ENCODE measurements at regions not wholly inside any gene's neighbourhood (a gene's known extent, or its start where the extent isn't known, plus 50 kb on each side); places are given as distances from the start of the nearest gene placed in this dataset.
A peak's percentile ranks its signal among the peaks of the same experiment; 100 is the strongest.
"Not testable (repeated sequence)": the region's sequence is repeated elsewhere in the genome, so short reads cannot be mapped to it uniquely, and the experiment has no call there.

DNA sequence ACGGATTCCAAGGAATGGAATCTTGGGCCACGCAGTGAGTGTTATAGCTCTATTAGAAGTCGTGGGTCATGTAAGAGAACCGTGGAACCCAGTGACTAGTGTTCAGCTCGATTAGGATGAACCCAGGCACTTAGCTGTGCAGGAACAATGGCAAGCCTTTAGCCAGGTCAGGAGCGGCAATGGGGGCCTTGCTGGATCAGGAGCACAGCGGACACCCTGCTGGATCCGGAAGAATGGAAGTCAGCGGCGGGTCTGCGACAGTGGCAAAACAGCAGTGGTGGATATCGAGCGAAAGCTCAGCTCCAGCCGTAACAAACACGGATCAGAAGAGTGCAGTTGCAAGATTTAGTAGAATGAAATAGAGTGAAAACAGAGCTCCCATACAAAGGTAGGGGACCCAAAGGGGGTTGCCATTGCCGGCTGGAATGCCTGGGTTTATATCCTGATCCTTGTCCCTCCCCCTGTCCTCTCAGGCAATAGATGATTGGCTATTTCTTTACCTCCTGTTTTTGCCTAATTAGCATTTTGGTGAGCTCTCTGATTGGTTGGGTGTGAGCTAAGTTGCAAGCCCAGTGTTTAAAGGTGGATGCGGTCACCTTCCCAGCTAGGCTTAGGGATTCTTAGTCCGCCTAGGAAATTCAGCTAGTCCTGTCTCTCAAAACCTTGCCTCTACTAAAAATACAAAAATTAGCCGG, 618.3 kb upstream of the CBLB start:
- not testable (repeated sequence) for DNase-seq

DNA sequence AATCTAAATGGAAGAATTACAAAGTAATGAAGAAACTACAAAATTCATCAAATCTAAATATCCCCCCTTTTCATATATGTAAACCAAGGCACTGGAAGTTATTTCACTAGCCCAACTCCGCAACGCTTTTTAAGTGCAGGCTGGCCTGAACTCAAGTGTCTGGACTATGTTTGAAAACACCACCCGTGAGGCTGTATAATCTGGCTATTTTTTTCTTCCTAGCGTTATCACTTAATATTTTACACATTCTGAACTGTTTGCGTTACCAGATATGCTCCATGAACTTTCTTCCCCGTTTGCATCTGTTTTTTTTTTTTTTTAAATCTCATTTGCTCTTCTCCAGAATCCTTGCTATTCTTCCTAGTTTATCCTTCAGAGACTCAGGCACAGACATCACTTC, 619.5 kb upstream of the CBLB start:
- DNase-seq: no peak

DNA sequence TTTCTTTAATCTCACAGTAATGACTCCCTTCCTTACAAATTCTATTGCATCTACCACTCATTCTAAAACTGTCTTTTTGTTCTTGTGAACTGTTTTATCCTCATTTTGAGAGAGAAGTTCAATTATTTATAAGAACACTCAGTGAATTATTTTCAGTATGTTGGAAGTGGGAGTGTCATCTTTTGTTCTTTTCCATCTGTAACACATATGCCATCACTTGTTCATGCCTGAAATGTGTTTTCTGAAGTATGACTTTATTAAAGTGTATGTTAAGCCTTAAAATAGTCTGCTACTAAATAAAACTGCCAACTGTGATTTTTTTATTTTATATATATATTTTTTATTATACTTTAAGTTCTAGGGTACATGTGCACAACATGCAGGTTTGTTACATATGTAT, 623.0 kb upstream of the CBLB start:
- no peak for DNase-seq

DNA sequence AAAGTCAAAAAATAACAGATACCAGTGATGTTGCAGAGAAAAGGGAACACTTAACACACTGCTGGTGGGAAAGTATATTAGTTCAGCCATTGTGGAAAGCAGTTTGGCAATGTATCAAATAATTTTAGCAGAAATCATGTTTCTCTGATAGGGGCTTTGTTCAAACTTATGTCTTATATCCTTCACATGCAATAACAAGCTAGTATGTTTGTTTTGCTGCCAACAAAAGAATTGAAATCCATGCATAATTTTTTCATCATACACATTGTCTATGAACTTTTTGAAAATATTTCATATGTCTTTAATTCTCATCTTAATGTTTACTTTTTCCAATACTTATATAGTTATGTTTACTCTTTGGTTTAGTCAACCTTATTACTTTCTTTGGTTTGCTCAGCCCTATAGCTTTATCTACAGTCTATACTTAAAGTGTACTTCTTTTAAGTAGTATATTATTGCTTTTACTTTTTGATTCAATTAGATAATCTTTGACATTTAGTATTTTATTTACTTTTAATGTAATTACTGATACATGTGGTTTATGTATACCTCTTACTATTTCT, 639.6 kb upstream of the CBLB start:
- DNase-seq: no peak

DNA sequence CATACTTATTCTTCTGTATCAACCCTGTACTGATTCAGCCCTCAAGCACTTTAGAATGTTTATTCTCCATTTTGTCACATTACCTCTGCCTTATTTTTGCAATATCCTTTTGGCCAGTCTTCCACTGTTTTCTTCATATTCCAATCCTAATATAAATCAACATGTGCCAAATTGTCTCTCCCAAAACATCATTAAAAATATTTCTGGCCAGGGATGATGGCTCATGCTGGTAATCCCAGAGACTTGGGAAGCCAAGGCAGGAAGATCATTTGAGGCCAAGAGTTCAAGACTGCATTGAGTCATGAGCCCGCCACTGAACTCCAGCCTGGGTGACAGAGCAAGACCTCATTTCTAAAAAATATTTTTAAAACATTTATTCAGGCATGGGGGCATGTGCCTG, 641.4 kb upstream of the CBLB start:
- DNase-seq: no peak

DNA sequence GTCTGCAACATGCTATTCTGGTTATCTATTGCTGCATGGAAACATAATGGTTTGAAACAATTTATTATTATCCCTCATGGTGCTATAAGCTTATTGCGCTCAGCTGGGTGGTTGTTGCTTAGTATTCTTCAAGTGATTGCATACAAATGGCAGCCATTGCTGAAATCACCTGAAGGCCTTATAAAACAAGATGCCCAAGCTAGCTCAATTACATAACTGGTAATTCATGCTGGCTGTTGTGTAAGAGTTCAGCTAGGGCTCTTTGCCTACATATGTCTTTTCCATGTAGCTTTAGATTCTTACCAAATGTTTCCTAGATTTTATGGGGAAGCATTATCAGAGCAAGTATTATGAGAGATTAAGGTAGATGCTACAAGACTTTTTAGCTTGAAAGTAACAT, 644.0 kb upstream of the CBLB start:
- no peak for DNase-seq

DNA sequence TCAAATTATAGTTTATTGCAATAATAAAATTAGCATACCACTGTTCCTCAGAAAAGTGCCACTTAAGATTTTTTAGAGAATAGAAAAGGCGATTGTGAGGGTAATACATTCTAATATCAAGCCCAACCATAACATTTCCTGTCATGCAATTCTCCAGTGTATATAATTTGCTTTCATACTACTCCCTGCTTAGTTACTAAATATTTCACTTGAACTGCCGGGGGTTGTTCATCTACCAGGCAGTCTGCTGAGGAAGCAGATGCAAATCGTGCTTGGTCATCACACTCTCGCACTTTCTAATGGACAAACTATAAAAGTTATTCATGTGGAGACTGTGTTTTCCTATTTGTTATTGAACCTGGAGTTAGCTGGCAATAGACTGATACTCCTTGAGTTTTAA, 645.6 kb upstream of the CBLB start:
- DNase-seq: no peak

DNA sequence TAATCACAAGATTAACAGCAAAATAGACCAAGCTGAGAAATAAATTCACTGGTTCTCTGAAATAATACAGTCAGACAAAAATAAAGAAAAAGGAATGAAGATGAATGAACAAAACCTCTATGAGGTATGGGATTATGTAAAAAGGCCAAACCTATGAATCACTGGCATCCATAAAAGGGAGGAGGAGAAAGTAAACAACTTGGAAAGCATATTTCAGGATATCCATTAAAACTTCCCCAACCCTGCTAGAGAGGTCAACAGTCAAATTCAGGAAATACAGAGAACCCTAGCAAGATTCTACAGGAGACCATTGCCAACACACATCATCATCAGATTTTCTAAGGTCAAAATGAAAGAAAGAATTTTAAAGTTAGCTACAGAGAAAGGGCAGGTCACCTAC, 649.7 kb upstream of the CBLB start:
- no peak for DNase-seq

DNA sequence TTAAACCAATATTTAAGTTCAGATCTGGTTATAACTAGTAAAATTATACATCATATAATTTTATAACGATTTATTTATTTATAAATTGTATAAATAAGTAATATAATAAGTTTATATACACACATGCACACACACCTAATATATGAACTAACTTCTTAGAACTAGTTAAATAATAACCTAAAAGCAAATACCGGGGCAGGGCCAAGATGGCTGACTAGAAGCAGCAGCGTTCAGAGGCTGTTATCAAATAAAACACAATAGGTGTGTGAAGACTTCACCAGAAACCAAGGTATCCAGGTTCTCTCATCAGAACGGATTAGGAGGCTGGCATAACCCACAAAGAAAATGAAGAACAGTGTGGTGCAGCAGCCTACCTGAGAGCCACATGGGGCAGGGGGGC, 653.6 kb upstream of the CBLB start:
- no peak for DNase-seq

DNA sequence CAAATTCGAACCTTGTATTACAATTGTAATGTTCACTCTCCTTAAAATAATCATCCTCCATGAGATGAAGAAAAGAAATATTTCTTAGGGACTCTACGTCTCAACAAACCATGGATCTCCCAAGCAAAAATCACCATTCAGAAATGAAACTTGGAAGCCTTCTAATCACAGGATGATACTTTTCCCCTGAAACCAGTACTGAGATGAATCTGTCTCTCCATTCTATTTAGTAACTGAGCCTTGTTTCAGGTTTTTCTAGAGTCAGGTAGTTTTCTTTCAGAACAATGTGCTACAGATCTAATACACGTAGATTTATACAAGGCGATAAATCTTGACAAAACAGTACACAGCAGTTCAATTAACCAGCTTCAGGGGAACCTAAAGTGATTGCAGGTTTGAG, 660.1 kb upstream of the CBLB start:
- DNase-seq: no peak

DNA sequence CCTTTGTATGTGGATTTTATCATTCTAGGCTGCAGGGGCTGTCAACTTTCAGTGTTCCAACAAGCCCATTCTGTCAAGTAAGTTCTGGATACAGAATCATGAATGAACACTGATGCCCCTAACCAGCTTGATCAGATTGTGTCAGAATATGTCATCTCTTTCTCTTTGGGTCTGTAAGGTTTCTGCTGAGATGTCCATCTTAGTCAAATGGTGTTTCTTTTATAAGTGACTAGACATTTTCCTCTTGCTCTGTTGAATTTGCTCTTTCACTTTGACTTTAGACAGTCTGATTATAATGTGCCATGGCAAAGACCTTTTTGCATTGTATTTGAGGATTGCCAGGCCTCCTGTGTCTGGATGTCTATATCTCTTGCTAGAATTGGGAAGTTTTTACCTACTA, 660.9 kb upstream of the CBLB start:
- DNase-seq: no peak

DNA sequence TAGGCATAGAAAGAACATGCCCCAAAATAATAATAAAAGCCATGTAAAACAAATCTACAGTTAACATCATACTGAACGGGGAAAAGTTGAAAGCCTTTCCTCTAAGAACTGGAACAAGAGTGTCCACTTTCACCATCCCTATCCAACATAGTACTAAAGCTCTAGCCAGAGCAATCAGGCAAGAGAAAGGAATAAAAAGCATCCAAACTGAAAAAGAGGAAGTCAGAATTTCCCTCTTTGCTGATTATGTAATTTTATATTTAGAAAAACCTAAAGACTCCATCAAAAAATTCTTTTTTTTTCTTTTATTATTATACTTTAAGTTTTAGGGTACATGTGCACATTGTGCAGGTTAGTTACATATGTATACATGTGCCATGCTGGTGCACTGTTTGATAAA, 661.6 kb upstream of the CBLB start:
- DNase-seq: no peak

DNA sequence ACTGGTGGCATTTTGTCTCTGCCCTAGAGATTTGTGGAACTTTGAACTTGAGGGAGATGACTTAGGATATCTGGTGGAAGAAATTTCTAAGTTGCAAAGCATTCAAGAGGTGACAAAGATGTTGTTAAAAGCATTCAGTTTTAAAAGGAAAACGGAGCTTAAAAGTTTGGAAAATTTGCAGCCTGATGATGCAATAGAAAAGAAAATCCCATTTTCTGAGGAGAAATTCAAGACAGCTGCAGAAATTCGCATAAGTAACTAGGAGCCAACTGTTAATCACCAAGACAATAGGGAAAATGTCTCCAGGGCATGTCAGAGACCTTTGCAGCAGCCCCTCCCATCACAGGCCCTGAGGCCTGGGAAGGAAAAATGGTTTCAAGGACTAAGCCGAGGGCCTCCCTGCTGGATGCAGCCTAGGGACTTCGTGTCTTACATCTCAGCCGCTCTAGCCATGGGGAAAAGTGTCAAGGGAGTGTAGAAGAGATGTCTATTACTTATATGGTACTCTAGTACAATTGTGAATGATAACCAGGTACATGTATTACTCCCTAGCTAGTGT, 663.0 kb upstream of the CBLB start:
- not testable (repeated sequence) for DNase-seq

DNA sequence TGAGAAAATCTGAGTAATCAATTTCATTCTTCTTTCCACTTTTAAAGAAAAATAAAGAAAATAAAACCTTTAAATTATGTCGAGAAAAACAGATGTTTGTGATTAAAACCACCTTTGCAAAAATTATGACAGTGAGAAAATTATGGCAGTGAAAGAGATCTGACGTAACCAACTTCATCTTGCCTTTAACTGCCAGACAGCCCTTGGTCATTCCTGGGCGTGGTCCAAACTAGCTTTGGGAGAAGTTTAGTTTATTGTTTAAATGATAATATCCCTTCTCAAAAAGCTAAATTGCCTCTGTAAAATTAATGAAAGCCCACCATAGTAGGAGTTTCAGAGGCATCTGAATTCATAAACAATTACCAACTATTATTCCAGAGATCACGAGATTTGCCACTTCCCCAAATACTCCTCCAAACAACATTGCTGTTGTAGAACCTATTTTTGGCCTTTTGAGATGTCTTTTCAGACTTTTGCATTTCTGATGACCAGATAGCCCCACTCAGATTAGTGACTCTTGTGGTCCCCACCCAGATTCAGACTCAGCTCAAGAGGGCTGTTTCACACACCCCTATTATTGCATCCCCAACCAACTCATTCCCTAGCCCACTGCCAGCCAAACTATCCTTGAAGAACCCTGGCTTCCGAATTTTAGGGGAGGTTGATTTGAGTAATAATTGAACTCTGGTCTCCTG, 664.4 kb upstream of the CBLB start:
- no peak for DNase-seq

DNA sequence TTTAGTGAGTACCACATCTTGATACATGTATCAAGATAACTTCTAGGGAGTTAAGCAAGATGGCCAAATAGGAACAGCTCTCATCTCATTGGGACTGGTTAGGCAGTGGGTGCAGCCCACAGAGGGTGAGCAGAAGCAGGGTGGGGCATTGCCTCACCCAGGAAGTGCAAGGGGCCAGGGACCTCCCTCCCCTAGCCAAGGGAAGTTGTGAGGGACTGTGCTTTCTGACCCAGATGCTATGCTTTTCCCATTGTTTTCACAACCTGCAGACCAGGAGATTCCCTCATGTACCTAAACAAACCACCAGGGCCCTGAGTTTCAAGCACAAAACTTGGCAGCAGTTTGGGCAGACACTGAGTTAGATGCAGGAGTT, 665.0 kb upstream of the CBLB start:
- DNase-seq: no peak

DNA sequence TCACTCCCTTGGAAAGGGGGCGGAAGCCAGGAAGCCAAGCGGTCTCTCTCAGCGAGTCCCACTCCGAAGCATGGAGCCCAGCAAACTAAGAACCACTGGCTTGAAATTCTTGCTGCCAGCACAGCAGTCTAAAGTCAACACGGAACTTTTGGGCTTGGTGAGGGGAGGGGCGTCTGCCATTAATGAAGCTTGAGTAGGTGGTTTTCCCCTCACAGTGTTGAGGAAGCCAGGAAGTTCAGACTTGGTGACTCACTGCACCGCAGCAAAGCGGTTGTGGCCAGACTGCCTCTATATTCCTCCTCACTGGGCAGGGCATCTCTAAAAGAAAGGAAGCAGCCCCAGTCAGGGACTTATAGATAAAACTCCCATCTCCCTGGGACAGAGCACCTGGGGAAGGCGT, 665.4 kb upstream of the CBLB start:
- DNase-seq: peak; percentile 81

DNA sequence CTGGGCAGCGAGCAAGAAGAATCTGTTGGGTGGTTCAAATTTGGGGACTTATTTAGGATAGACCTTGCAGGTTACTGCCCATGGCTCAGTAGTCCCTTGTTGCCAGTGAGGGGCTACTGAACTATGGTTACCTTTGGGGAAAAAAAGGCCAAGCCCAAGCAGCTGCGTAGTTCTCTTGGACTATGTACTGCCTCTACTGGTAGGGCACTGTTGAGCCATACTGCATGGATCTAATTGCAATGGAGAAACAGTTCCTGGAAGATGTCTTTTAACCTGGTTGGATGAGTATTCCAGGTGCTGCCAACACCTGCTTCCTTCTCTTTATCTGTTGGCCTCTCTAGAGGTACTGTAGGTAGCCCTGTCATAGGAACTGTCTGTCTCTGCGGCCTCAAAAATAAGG, 671.9 kb upstream of the CBLB start:
- no peak for DNase-seq

DNA sequence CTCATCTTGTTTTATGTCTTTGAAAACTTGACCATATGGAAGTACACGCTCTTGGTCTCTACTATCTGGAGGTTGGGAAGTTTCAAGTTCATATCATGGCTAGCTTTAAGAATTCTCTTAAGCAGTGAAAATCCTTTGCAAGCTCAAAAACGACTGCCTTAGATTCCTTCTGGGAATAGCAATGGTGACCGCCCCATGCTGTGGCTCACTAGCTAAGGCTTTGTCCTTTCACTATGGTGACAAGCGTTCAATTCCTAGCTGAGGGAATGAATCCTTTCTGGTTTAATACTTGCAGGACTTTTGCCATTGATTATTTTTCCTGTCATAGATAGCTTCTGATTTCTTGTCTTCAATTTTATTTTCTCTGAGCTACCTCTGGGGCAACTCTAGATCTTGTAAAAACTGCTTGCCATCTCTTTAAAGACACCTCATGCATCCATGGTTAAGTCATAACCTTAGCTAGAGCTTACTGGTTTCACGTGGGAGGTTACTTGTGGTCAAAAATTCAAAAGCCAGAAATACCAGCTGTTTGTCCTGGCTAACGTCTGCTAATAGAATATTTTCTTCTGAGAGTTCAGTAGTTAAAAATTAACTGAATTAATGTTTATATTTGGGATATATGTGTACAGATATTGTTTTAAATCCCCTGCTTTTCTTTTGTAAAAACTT, 673.4 kb upstream of the CBLB start:
- DNase-seq: no peak

DNA sequence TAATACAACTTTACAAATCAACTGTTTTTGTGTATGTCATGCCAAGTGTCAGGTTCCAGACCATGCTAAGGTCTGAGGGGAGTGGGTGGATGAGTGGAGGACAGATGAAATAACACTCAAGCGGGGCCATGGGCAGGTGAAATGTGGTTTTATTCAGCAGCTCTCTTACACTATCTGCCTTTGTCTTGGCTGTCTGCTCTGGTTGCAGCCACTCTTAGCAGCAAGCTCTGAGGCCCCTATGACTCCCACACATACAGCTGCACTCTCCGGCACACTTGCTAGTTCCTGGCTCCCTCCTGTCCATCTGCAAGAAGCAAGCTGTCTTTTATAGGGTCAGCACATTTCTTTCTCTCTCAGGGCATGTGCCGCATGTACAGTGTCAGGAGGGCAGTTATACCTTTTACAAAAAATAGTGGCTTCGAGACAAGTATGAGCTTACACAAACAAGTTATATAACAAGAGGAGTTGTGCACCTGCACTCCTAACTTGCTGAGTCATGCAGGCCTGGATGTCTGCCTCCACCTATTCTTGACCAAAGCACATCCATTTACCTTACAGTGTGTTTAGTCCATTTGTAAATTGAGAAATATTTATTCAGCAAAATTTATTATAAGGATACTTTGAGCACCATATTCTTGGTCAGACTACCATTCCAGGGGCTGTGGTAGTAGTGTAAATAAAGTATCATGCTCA, 683.7 kb upstream of the CBLB start:
- DNase-seq: no peak

DNA sequence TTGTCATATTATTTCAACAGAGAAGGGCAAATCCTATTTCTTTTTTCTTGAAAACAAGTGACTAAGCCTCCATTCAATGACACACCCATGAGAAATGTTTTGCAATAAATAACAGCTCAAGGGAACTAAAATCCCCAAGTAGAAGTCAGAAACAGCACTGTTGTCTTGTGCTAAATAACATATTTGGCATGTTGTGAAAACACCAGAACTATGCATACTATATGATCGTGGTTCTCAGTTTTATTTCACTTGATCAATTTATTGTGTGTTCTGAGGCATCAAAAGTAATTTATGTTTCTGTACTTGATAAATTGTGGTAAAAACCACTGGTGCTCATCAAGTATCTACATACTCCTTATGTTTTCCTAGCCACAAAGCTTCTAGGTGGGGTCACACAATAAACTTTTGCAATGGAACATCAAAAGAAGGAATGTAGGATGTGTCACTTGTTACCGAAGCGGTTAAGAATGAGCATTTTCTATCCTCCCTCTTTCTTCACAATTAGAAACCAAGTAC, 691.7 kb upstream of the CBLB start:
- DNase-seq: no peak

DNA sequence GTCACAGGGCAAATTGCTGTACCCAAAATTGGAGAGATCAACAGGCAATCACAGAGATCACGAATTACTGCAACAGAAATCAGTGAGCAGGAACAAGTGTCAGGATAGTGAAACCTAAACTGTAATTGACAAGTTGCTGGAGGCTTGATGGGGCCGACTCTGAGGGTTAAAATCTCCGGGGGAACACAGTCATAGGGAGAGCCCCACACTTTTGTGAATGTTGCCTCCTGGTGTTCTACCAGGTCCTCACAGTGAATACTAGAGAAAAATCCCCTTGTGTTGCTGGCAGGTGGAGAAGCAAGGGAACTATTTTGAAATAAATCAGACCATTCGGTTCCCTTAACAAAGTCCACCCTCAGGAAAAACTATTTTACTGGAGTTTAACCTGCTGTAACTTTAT, 697.5 kb upstream of the CBLB start:
- DNase-seq: no peak

DNA sequence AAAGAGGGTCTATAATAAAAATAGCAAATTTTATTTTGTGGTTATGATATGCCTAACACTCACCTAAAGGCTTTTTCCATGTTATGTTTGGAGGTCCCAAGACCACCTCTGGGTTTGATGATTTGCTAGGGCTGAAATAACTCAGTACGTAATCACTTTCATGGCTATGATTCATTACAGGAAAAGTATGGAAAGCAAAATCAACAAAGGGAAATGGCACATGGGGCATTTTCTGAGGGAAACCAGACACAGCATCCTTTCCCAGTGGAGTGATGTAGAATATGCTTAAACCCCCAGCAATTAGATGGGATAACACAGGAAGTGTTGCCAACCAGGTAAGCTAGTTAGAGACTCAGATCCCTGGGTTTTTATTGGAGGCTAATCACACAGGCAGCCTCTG, 701.6 kb upstream of the CBLB start:
- DNase-seq: no peak

DNA sequence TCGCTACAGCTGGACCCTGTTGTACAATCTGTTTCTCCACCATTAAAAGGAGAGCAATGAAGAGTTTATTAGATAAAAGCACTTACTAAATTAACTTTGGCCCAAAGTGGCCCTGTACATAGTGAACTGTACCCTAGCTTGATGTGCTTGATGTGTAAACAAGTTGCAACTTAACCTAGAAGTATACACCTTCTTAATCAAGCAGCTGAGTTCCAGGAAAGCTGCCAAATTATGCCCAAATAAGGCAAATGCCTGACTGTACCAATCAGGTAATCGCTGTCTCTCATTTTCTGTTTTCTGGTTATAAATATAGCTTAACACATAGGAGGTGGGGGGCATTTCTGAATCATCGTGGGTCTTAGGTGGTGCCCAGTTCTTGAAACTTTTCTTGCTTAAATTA, 704.8 kb upstream of the CBLB start:
- DNase-seq: no peak

All from activated effector memory CD4-positive, alpha-beta T cell treated with anti-CD3 and anti-CD28 coated beads, Interleukin-2, amount 50 U/mL, for 16 hours (primary cell).